ENCODE measurements at regions not wholly inside any gene's neighbourhood (a gene's known extent, or its start where the extent isn't known, plus 50 kb on each side); places are given as distances from the start of the nearest gene placed in this dataset.

GRCh38 chr2:6290217-6291015, 575.3 kb downstream of the CMPK2 start:
- DNase-seq (ENCODE audit: low spot score): no peak

GRCh38 chr2:6294791-6295190, 570.9 kb downstream of the CMPK2 start:
- DNase-seq (ENCODE audit: low spot score): no peak

GRCh38 chr2:6297238-6297637, 568.5 kb downstream of the CMPK2 start:
- no peak for DNase-seq (ENCODE audit: low spot score)

GRCh38 chr2:6301426-6301825, 564.3 kb downstream of the CMPK2 start:
- DNase-seq (ENCODE audit: low spot score): no peak

- no peak for DNase-seq (ENCODE audit: low spot score)
These were observed 556.7 kb downstream of the CMPK2 start for GRCh38 chr2:6308986-6309385.

GRCh38 chr2:6309415-6310255, 556.1 kb downstream of the CMPK2 start:
- no peak for DNase-seq (ENCODE audit: low spot score)

GRCh38 chr2:6310256-6311215, 555.2 kb downstream of the CMPK2 start:
- no peak for DNase-seq (ENCODE audit: low spot score)

GRCh38 chr2:6312367-6312766, 553.3 kb downstream of the CMPK2 start:
- DNase-seq (ENCODE audit: low spot score): no peak

- no peak for DNase-seq (ENCODE audit: low spot score)
These were observed 551.3 kb downstream of the CMPK2 start for GRCh38 chr2:6314218-6314960.

GRCh38 chr2:6325616-6326015, 540.1 kb downstream of the CMPK2 start:
- no peak for DNase-seq (ENCODE audit: low spot score)

GRCh38 chr2:6326958-6327357, 538.7 kb downstream of the CMPK2 start:
- no peak for DNase-seq (ENCODE audit: low spot score)

- DNase-seq (ENCODE audit: low spot score): no peak
These were observed 528.8 kb downstream of the CMPK2 start for GRCh38 chr2:6336752-6337471.

- no peak for DNase-seq (ENCODE audit: low spot score)
These were observed 528.3 kb downstream of the CMPK2 start for GRCh38 chr2:6337472-6337820.

- DNase-seq (ENCODE audit: low spot score): no peak
These were observed 524.0 kb downstream of the CMPK2 start for GRCh38 chr2:6341588-6342129.

GRCh38 chr2:6342273-6342920, 523.3 kb downstream of the CMPK2 start:
- DNase-seq (ENCODE audit: low spot score): no peak

GRCh38 chr2:6343076-6343475, 522.6 kb downstream of the CMPK2 start:
- no peak for DNase-seq (ENCODE audit: low spot score)

GRCh38 chr2:6352247-6352646, 513.5 kb downstream of the CMPK2 start:
- no peak for DNase-seq (ENCODE audit: low spot score)

GRCh38 chr2:6352906-6353515, 512.7 kb downstream of the CMPK2 start:
- peak; percentile 26 for DNase-seq (ENCODE audit: low spot score)

- no peak for DNase-seq (ENCODE audit: low spot score)
These were observed 512.0 kb downstream of the CMPK2 start for GRCh38 chr2:6353669-6354068.

- DNase-seq (ENCODE audit: low spot score): no peak
These were observed 511.2 kb downstream of the CMPK2 start for GRCh38 chr2:6354546-6354945.

Measured in kidney capillary endothelial cell (primary cell).